HL-60 (cell line): ENCODE measurements at regions not wholly inside any gene's neighbourhood (a gene's known extent, or its start where the extent isn't known, plus 50 kb on each side); places are given as distances from the start of the nearest gene placed in this dataset.

Source experiments
- CTCF ChIP-seq: IDR thresholded peaks from one replicate; pipeline ENCODE4 v1.5.1; 2011; ENCODE audit warnings: low read length, control low read depth, inconsistent platforms; ENCODE audit not compliant: insufficient read depth
- POLR2AphosphoS5 ChIP-seq: IDR thresholded peaks from 2 replicates; pipeline ENCODE4 v1.6.1; 2012; ENCODE audit warnings: low read depth

- TF ChIP-seq CTCF (no peak), POLR2AphosphoS5 (no peak)
Measured at GRCh38 chr13:47268270-47268669, 371.4 kb upstream of the HTR2A start.
